HTR-8/SVneo (cell line): ENCODE measurements at regions not wholly inside any gene's neighbourhood (a gene's known extent, or its start where the extent isn't known, plus 50 kb on each side); places are given as distances from the start of the nearest gene placed in this dataset.
A peak's percentile ranks its signal among the peaks of the same experiment; 100 is the strongest.
"Not testable (repeated sequence)": the region's sequence is repeated elsewhere in the genome, so short reads cannot be mapped to it uniquely, and the experiment has no call there.

Experiments used
- DNase-seq: peaks from one replicate; pipeline ENCODE4 v3.0.0; 2011; ENCODE audit warnings: low spot score, mixed read lengths; ENCODE audit not compliant: insufficient read length
- FAIRE-seq: peaks from 2 replicates; lab custom pipeline; 2011; peaks lifted over from hg19 to GRCh38; lab: Jason Lieb, UNC

- DNase-seq, result no peak
- no peak for FAIRE-seq
These were observed 801.3 kb downstream of the EPHA3 start for GRCh38 chr3:89908711-89909213.

- FAIRE-seq, result no peak
These were observed 804.6 kb downstream of the EPHA3 start for GRCh38 chr3:89912031-89912430.

GRCh38 chr3:89923921-89924610 lies 816.6 kb downstream of the EPHA3 start:
- no peak for FAIRE-seq
- DNase-seq, result no peak

More at GRCh38 chr3:89912031-89912430, 804.6 kb downstream of the EPHA3 start:
- DNase-seq, result no peak

GRCh38 chr3:89925976-89926375 lies 818.6 kb downstream of the EPHA3 start:
- DNase-seq (no peak), FAIRE-seq (no peak)

GRCh38 chr3:89932882-89933281 lies 825.5 kb downstream of the EPHA3 start:
- no peak for DNase-seq
- FAIRE-seq, result no peak

GRCh38 chr3:89944461-89944860 lies 837.0 kb downstream of the EPHA3 start:
- not testable (repeated sequence) for FAIRE-seq

GRCh38 chr3:89946884-89947283 lies 839.5 kb downstream of the EPHA3 start:
- DNase-seq (no peak), FAIRE-seq (no peak)

More at GRCh38 chr3:89944461-89944860, 837.0 kb downstream of the EPHA3 start:
- not testable (repeated sequence) for DNase-seq

GRCh38 chr3:89947337-89947954 lies 840.0 kb downstream of the EPHA3 start:
- DNase-seq, result no peak
- no peak for FAIRE-seq

GRCh38 chr3:89948008-89948407 lies 840.6 kb downstream of the EPHA3 start:
- FAIRE-seq, result no peak
- DNase-seq, result no peak

- no peak for FAIRE-seq
These were observed 843.4 kb downstream of the EPHA3 start for GRCh38 chr3:89950772-89951171.

GRCh38 chr3:89954137-89954536 lies 846.7 kb downstream of the EPHA3 start:
- FAIRE-seq, result no peak
- DNase-seq, result no peak

More at GRCh38 chr3:89950772-89951171, 843.4 kb downstream of the EPHA3 start:
- no peak for DNase-seq

GRCh38 chr3:89955156-89955555 lies 847.7 kb downstream of the EPHA3 start:
- FAIRE-seq (no peak), DNase-seq (no peak)

- DNase-seq, result peak; percentile 2
- no peak for FAIRE-seq
These were observed 850.0 kb downstream of the EPHA3 start for GRCh38 chr3:89957451-89957850.

- not testable (repeated sequence) for DNase-seq, FAIRE-seq
These were observed 850.7 kb downstream of the EPHA3 start for GRCh38 chr3:89958163-89958562.

GRCh38 chr3:89964347-89964746 lies 856.9 kb downstream of the EPHA3 start:
- no peak for FAIRE-seq
- DNase-seq, result no peak

GRCh38 chr3:89966877-89967665 lies 859.6 kb downstream of the EPHA3 start:
- DNase-seq (no peak), FAIRE-seq (no peak)

- DNase-seq (no peak), FAIRE-seq (no peak)
These were observed 863.9 kb downstream of the EPHA3 start for GRCh38 chr3:89971329-89971728.

GRCh38 chr3:89973156-89973555 lies 865.7 kb downstream of the EPHA3 start:
- FAIRE-seq (no peak), DNase-seq (no peak)

- FAIRE-seq, result no peak
- no peak for DNase-seq
These were observed 867.6 kb downstream of the EPHA3 start for GRCh38 chr3:89974903-89975519.

GRCh38 chr3:89983449-89983848 lies 876.0 kb downstream of the EPHA3 start:
- no peak for FAIRE-seq

More at GRCh38 chr3:89983449-89983848, 876.0 kb downstream of the EPHA3 start:
- no peak for DNase-seq
